ENCODE measurements at regions not wholly inside any gene's neighbourhood (a gene's known extent, or its start where the extent isn't known, plus 50 kb on each side); places are given as distances from the start of the nearest gene placed in this dataset.

DNA sequence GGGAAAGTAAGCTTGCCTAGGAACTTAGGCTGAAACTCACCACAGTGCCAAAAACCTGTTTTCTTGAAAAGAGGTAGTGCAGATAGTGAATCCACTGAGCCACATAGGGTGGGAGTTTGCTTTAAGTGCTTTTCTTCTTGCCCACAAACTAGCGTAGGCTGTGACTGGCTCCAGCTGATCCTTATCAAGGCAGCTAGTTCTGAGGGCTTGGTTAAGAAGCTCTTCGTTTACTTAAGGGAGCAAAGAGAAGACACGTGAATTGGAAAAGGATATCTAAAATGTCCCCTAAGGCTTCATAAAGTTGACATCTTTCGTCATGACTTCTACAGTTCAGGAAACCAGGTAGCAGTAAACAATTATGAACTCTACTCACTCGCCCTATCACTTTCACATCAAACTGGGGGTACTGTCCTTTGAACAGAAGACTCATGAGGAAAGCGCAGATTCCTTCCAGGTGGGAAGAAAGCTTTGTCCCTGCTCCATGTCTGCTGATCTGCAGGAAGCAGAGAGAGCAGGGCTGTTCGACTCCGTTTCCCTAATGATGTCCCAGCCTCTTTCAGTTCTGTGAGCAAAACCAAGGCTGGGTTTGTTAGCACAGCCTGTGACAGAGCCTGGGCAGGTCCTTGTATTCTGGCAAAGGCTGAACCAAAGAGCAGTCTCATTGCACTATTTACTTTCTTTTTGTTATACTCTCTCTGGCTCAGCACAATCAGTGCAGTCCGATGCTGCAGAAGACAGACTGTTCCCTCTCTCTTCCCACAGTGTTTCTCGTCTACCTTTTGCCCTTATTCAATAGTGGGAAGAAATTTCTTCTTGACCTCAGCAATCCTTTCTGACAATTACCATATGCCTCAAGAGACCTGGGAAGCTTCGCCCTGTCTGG, 93.5 kb upstream of the ETV6 start:
- TF ChIP-seq CTCF (IDR thresholded peaks at IDR 0.05; ENCODE audit: low read depth, low read length) = no peak
- H3K4me3 ChIP-seq (replicated peaks in 1 of 2; ENCODE audit: low read depth in 2 of 2, low read length in 2 of 2) = no peak overlapping the region
- DNase-seq (ENCODE audit: low read depth in 2 of 2) = no peak

DNA sequence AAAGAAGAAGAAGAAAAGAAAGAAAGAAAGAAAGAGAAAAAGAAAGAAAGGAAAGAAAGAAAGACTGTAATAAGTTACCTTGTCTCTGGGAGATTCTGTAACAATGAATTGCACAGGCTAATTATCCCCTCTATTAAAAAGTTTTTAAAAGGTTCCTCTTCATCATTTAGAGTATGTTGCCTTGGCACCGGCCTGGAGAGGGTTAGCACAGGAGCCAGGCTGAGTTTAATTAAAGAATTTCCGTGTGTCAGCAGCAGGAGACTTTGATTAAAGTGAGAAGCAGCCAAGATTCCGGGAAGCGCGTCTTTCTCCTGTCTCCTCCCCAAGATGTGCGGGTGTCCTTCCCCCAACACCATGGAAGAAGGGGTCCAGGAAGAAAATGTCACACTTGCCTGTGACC, 92.8 kb upstream of the ETV6 start:
- H3K4me3 ChIP-seq (replicated peaks in 1 of 2; ENCODE audit: low read depth in 2 of 2, low read length in 2 of 2) = no peak overlapping the region
- DNase-seq (ENCODE audit: low read depth in 2 of 2) = no peak
- TF ChIP-seq CTCF (IDR thresholded peaks at IDR 0.05; ENCODE audit: low read depth, low read length) = no peak

GRCh38 chr12:11559626-11560340, 89.7 kb upstream of the ETV6 start:
- H3K4me3 ChIP-seq (replicated peaks in 1 of 2; ENCODE audit: low read depth in 2 of 2, low read length in 2 of 2) = no peak overlapping the region
- TF ChIP-seq CTCF (IDR thresholded peaks at IDR 0.05; ENCODE audit: low read depth, low read length) = no peak
- no peak for DNase-seq (ENCODE audit: low read depth in 2 of 2)

DNA sequence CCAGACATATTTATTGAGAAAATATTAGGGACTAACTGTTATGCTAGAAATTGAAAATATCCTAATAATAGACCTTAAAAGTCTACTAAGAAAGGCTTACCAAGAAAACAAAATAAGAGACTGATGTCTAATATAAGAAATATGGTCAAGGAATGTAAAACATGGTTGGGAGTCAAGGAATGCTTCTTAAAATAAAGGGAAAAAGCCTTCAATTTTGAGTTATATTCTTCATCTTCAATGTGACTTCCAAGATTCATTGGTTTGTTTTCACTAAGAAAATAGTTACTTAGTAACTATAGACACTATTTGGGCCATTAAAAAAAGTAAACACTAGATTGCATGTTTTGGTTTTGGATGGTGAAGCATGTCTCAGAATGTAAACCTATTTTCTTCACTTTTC, 88.1 kb upstream of the ETV6 start:
- TF ChIP-seq CTCF (IDR thresholded peaks at IDR 0.05; ENCODE audit: low read depth, low read length) = no peak
- DNase-seq (ENCODE audit: low read depth in 2 of 2) = no peak
- H3K4me3 ChIP-seq (replicated peaks in 1 of 2; ENCODE audit: low read depth in 2 of 2, low read length in 2 of 2) = no peak overlapping the region

GRCh38 chr12:11563785-11564739, 85.4 kb upstream of the ETV6 start:
- no peak overlapping the region for H3K4me3 ChIP-seq (replicated peaks in 1 of 2; ENCODE audit: low read depth in 2 of 2, low read length in 2 of 2)
- no peak for TF ChIP-seq CTCF (IDR thresholded peaks at IDR 0.05; ENCODE audit: low read depth, low read length)

DNA sequence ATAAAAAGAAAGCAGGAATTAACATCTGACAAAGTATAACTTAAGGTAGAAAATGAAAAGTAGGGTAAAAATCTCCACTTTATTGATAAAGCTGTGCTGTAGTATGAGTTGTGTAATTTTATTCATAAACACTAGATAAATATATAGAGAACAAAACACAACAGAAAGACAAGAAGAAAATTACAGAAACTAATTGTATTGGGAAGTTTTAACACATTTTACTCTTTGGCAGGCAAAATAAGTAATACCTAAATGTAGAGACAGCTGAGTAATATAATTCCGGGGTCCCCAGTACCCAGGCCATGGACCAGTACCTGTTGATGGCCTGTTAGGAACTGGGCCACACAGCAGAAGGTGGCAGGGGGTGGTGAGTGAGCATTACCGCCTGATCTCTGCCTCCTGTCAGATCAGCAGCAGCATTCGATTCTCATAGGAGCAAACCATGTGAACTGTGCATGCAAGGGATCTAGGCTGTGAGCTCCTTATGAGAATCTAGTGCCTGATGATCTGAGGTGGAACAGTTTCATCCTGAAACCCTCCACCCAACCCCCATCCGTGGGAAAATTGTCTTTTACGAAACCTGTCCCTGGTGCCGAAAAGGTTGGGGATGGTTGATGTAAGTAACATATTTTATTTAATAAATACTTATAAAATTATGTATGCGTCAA, 84.4 kb upstream of the ETV6 start:
- no peak overlapping the region for H3K4me3 ChIP-seq (replicated peaks in 1 of 2; ENCODE audit: low read depth in 2 of 2, low read length in 2 of 2)
- no peak for TF ChIP-seq CTCF (IDR thresholded peaks at IDR 0.05; ENCODE audit: low read depth, low read length)
- DNase-seq (ENCODE audit: low read depth in 2 of 2) = no peak

More at GRCh38 chr12:11563785-11564739, 85.4 kb upstream of the ETV6 start:
- DNase-seq (ENCODE audit: low read depth in 2 of 2) = no peak

Data from cardiac fibroblast (primary cell).